WI38 (cell line): ENCODE measurements at regions not wholly inside any gene's neighbourhood (a gene's known extent, or its start where the extent isn't known, plus 50 kb on each side); places are given as distances from the start of the nearest gene placed in this dataset.
A peak's percentile ranks its signal among the peaks of the same experiment; 100 is the strongest.

Source experiments
- H3K4me3 ChIP-seq: 2 replicates; pipeline ENCODE4 v1.5.1; 2011; ENCODE audit warnings: low read depth, mild to moderate bottlenecking, control low read depth, low read length
- CTCF ChIP-seq: IDR thresholded peaks from 2 replicates; pipeline ENCODE4 v1.5.1; 2012; ENCODE audit warnings: low read depth, mild to moderate bottlenecking, control low read depth, low read length

GRCh38 chr11:11167806-11168205, 185.2 kb downstream of the CSNK2A3 start:
- H3K4me3 ChIP-seq, result no peak overlapping the region
- TF ChIP-seq CTCF, result no peak

GRCh38 chr11:11164334-11164690, 188.7 kb downstream of the CSNK2A3 start:
- no peak for TF ChIP-seq CTCF
- H3K4me3 ChIP-seq, result no peak overlapping the region

GRCh38 chr11:11163669-11164333, 189.2 kb downstream of the CSNK2A3 start:
- TF ChIP-seq CTCF, result no peak
- no peak overlapping the region for H3K4me3 ChIP-seq

- H3K4me3 ChIP-seq, result no peak overlapping the region
- TF ChIP-seq CTCF, result no peak
Measured at GRCh38 chr11:11163236-11163635, 189.8 kb downstream of the CSNK2A3 start.

- no peak overlapping the region for H3K4me3 ChIP-seq
- TF ChIP-seq CTCF, result peak; percentile 42
Measured at GRCh38 chr11:11157185-11157584, 195.9 kb downstream of the CSNK2A3 start.

- peak; percentile 52 for TF ChIP-seq CTCF
- H3K4me3 ChIP-seq, result no peak overlapping the region
Measured at GRCh38 chr11:11155962-11156815, 196.9 kb downstream of the CSNK2A3 start.

- no peak overlapping the region for H3K4me3 ChIP-seq
- no peak for TF ChIP-seq CTCF
Measured at GRCh38 chr11:11152877-11153276, 200.2 kb downstream of the CSNK2A3 start.
